Trophoblast cell (in vitro differentiated cells and primary cell): ENCODE measurements at regions not wholly inside any gene's neighbourhood (a gene's known extent, or its start where the extent isn't known, plus 50 kb on each side); places are given as distances from the start of the nearest gene placed in this dataset.
A peak's percentile ranks its signal among the peaks of the same experiment; 100 is the strongest.

ENCODE experiments used
- DNase-seq, 2 donors: peaks; one replicate each; pipeline ENCODE4 v3.0.0-alpha.2; 2016
- H2AFZ ChIP-seq: 2 replicates; pipeline ENCODE4 v1.6.1; 2013; ENCODE audit warnings: low read length, moderate library complexity, mild to moderate bottlenecking; ENCODE audit not compliant: insufficient read depth, poor library complexity
- H2AK5ac ChIP-seq: 2 replicates; pipeline ENCODE4 v1.6.1; 2013; ENCODE audit warnings: mild to moderate bottlenecking, low read length
- H2BK120ac ChIP-seq: 2 replicates; pipeline ENCODE4 v1.6.1; 2013; ENCODE audit warnings: low read length, mild to moderate bottlenecking, moderate library complexity; ENCODE audit not compliant: insufficient read depth, poor library complexity
- H2BK12ac ChIP-seq: 2 replicates; pipeline ENCODE4 v1.6.1; 2013; ENCODE audit warnings: mild to moderate bottlenecking, low read length, moderate library complexity
- H2BK5ac ChIP-seq: 2 replicates; pipeline ENCODE4 v1.6.1; 2013; ENCODE audit warnings: low read length, low read depth, moderate library complexity, mild to moderate bottlenecking; ENCODE audit not compliant: poor library complexity
- H3K14ac ChIP-seq: 2 replicates; pipeline ENCODE4 v1.6.1; 2013; ENCODE audit warnings: mild to moderate bottlenecking, low read length
- H3K18ac ChIP-seq: 2 replicates; pipeline ENCODE4 v1.6.1; 2013; ENCODE audit warnings: mild to moderate bottlenecking, low read length
- H3K23ac ChIP-seq: 2 replicates; pipeline ENCODE4 v1.6.1; 2013; ENCODE audit warnings: low read length
- H3K27ac ChIP-seq: 2 replicates; pipeline ENCODE4 v1.5.1; 2013; ENCODE audit warnings: low read depth, mild to moderate bottlenecking, inconsistent platforms, low read length, moderate library complexity
- H3K27me3 ChIP-seq: 2 replicates; pipeline ENCODE4 v1.6.1; 2013; ENCODE audit warnings: inconsistent platforms, mild to moderate bottlenecking, low read length, moderate library complexity; ENCODE audit not compliant: insufficient read depth
- H3K36me3 ChIP-seq, 2 experiments: 1 replicate in 1 of 2; 2 replicates in 1 of 2; pipeline ENCODE4 v1.6.1; 2013; ENCODE audit warnings: low read length in 2 of 2, mild to moderate bottlenecking in 2 of 2, moderate library complexity in 1 of 2; ENCODE audit not compliant: insufficient read depth in 2 of 2, control insufficient read depth in 1 of 2
- H3K4ac ChIP-seq: 2 replicates; pipeline ENCODE4 v1.6.1; 2013; ENCODE audit warnings: low read depth, mild to moderate bottlenecking, low read length, moderate library complexity
- H3K4me1 ChIP-seq, 2 experiments: 1 replicate in 1 of 2; 2 replicates in 1 of 2; pipeline ENCODE4 v1.6.1; 2013; ENCODE audit warnings: low read length in 2 of 2, mild to moderate bottlenecking in 2 of 2, moderate library complexity in 1 of 2; ENCODE audit not compliant: insufficient read depth in 2 of 2, control insufficient read depth in 1 of 2
- H3K4me2 ChIP-seq: 2 replicates; pipeline ENCODE4 v1.6.1; 2013; ENCODE audit warnings: inconsistent platforms, mild to moderate bottlenecking, low read length, moderate library complexity
- H3K4me3 ChIP-seq: 2 replicates; pipeline ENCODE4 v1.5.1; 2013; ENCODE audit warnings: mild to moderate bottlenecking, low read depth, low read length, inconsistent platforms
- H3K79me1 ChIP-seq: one replicate; pipeline ENCODE4 v1.6.1; 2013; ENCODE audit warnings: low read length
- H3K79me2 ChIP-seq: 2 replicates; pipeline ENCODE4 v1.6.1; 2013; ENCODE audit warnings: low read length, mild to moderate bottlenecking; ENCODE audit not compliant: control insufficient read depth, insufficient read depth, poor library complexity
- H3K9ac ChIP-seq: 2 replicates; pipeline ENCODE4 v1.6.1; 2013; ENCODE audit warnings: mild to moderate bottlenecking, low read length
- H3K9me3 ChIP-seq: 2 replicates; pipeline ENCODE4 v1.6.1; 2013; ENCODE audit warnings: low read depth, mild to moderate bottlenecking, control low read depth, inconsistent platforms, low read length; ENCODE audit not compliant: insufficient read depth
- H4K12ac ChIP-seq: 2 replicates; pipeline ENCODE4 v1.6.1; 2013; ENCODE audit warnings: low read depth, mild to moderate bottlenecking, low read length, moderate library complexity
- H4K8ac ChIP-seq: 2 replicates; pipeline ENCODE4 v1.6.1; 2013; ENCODE audit warnings: low read depth, mild to moderate bottlenecking, low read length, moderate library complexity
- H4K91ac ChIP-seq: one replicate; pipeline ENCODE4 v1.6.1; 2013; ENCODE audit warnings: low read depth, mild to moderate bottlenecking, low read length, moderate library complexity
- WGBS: extraction: QIAGEN DNeasy Blood & Tissue Kit; methylation state at CpG from one replicate; pipeline ENCODE4 v1.1.7; 2013; ENCODE audit warnings: missing lambda C conversion rate; ENCODE audit not compliant: insufficient read length, insufficient coverage; ENCODE audit errors: extremely low coverage; 5-methylcytosine and 5-hydroxymethylcytosine counted together

DNA sequence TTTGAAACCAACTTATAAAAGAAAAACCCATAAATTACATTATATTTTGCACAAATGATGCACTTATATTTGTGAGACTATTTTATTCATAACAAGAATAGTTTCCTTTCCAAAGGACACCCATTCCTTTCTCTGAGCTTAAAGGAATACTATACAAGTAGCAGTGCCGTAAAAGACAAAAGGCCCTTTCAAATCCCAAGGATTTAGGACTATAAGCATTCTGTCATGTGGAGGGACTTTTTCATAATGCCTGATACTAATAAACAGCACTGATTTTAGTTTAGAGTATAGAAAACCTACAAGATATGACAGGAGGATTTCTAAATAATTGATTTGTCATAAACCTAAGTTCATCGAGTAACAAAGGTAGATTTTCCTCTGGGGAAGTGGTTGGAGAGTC, 1134.2 kb upstream of the ZEB2 start:
- WGBS, result no CpG with 5 or more reads among the region's 2 CpGs
- no peak overlapping the region for H2BK12ac ChIP-seq
- H3K36me3 ChIP-seq, result no peaks in the 10 kb centered on the region
- H3K14ac ChIP-seq, result no peak overlapping the region
- no peak overlapping the region for H3K4me2 ChIP-seq
- H3K27me3 ChIP-seq, result no peaks in the 10 kb centered on the region
- H4K91ac ChIP-seq, result no peak overlapping the region
- no peak overlapping the region for H3K4ac ChIP-seq
- no peak overlapping the region for H4K12ac ChIP-seq
- no peaks in the 10 kb centered on the region for H3K9me3 ChIP-seq
- no peaks in the 10 kb centered on the region for H3K79me2 ChIP-seq
- DNase-seq, result no peak
- no peak overlapping the region for H4K8ac ChIP-seq
- H2AK5ac ChIP-seq, result no peak overlapping the region
- no peak overlapping the region for H2AFZ ChIP-seq
- no peak overlapping the region for H2BK5ac ChIP-seq
- no peak overlapping the region for H3K9ac ChIP-seq
- no peaks in the 10 kb centered on the region for H3K4me1 ChIP-seq
- no peak overlapping the region for H3K18ac ChIP-seq
- H3K27ac ChIP-seq, result no peak overlapping the region
- no peak overlapping the region for H2BK120ac ChIP-seq
- H3K23ac ChIP-seq, result no peak overlapping the region
- no peak overlapping the region for H3K4me3 ChIP-seq
- H3K79me1 ChIP-seq, result no peaks in the 10 kb centered on the region

DNA sequence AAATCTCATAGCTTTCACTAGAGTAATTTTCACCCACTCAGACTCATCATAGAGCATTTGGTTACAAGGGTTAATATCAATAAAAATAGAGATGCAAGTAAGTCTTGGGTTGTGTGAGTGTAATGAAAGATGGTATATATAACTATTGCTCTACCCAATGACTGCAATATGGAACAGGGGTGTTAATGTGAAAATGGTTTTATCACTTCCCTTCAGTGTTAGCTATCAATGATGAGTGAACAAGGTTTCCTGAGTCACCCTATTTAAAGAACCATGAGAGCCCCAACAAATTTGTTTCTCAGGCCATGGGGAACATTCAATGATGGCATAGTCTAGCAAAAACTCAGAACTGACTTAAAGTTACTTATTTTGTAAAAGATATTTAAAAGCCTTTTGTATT, 1133.6 kb upstream of the ZEB2 start:
- Histone ChIP-seq H3K4me2 (no peak overlapping the region), H3K4me1 (no peaks in the 10 kb centered on the region), H3K79me2 (no peaks in the 10 kb centered on the region), H3K36me3 (no peaks in the 10 kb centered on the region), H3K4ac (no peak overlapping the region), H3K9ac (no peak overlapping the region), H2BK12ac (no peak overlapping the region), H2AK5ac (no peak overlapping the region), H3K18ac (no peak overlapping the region), H4K8ac (no peak overlapping the region), H4K12ac (no peak overlapping the region), H3K23ac (no peak overlapping the region), H2BK5ac (no peak overlapping the region), H2AFZ (no peak overlapping the region), H3K79me1 (no peaks in the 10 kb centered on the region), H4K91ac (no peak overlapping the region), H3K27me3 (no peaks in the 10 kb centered on the region), H2BK120ac (no peak overlapping the region), H3K14ac (no peak overlapping the region), H3K27ac (no peak overlapping the region), H3K4me3 (no peak overlapping the region), H3K9me3 (no peaks in the 10 kb centered on the region)
- no peak for DNase-seq

DNA sequence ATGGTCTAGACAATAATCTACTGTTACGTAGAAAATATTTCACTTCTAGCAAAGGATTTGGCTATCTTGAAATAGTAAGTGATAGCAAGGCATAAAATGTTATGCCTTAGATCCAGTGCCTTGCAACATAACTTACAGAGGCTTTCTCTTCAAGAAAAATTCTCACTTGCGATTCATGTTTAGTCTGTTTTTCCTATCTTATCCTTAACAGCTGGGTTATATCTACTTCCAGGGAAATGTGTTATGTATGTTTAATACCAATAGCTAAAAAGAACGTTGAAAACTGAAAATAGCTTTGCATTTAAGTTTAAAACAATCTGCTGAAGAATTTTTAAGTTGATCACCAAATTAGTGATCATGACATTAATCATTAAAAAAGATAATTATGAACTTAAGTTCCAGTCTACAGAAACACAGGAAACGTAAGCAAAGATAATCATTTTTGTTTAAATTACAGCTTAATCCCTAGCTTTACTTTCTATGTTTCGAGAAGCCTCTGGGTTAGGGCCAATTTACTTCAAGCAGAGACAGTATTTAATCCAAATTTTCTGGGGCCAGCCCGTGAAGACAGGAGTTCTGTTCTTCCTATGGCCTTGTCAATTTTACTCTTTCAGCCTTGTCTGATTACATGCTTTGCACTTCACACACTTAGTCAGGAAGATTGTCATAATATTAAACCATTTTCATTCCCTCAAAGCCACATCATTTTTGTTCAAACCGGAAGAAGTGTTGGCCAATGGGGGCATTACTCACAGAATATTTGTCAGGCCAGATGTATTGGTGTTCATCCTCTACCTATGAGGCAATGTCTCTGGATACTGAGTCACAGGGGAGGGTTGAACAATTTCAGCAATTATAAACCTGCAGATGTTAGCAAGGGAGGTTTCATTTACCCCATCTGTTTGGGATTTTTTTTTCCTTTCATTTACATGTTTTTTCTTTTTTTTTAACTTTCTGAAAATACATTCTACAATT, 1132.9 kb upstream of the ZEB2 start:
- no peak overlapping the region for H3K23ac ChIP-seq
- DNase-seq, result peak; percentile 28 to 39
- H3K79me2 ChIP-seq, result no peaks in the 10 kb centered on the region
- no peaks in the 10 kb centered on the region for H3K79me1 ChIP-seq
- H2BK5ac ChIP-seq, result no peak overlapping the region
- H3K4me2 ChIP-seq, result no peak overlapping the region
- H3K4me1 ChIP-seq, result no peaks in the 10 kb centered on the region
- no peak overlapping the region for H4K91ac ChIP-seq
- no peak overlapping the region for H3K14ac ChIP-seq
- no peaks in the 10 kb centered on the region for H3K36me3 ChIP-seq
- H3K18ac ChIP-seq, result no peak overlapping the region
- H3K27ac ChIP-seq, result no peak overlapping the region
- H3K9ac ChIP-seq, result no peak overlapping the region
- no peak overlapping the region for H3K4ac ChIP-seq
- H2BK12ac ChIP-seq, result no peak overlapping the region
- no peak overlapping the region for H3K4me3 ChIP-seq
- H2BK120ac ChIP-seq, result no peak overlapping the region
- no peak overlapping the region for H2AK5ac ChIP-seq
- no peak overlapping the region for H4K12ac ChIP-seq
- WGBS, result no CpG with 5 or more reads among the region's 7 CpGs
- H4K8ac ChIP-seq, result no peak overlapping the region
- no peaks in the 10 kb centered on the region for H3K9me3 ChIP-seq
- no peak overlapping the region for H2AFZ ChIP-seq
- no peaks in the 10 kb centered on the region for H3K27me3 ChIP-seq

DNA sequence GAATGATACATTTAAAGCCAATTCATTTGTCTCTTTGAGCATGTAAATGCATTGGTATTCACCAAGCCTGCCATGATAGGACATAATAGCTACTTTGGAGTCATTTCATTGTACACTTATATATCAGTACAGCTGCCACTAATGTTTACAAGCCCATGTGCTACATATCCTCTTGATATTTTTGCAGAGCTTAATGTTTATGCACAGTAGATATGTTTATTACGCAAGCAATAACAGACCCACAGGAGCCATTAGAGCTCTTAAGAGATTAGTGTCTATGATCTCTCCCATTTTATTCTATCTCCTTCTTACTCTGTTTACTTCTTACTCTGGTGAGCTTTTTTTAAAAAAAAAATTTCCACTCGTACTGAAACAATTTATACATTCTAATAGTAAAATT, 1132.1 kb upstream of the ZEB2 start:
- no peak overlapping the region for H2BK120ac ChIP-seq
- no peak overlapping the region for H3K4me2 ChIP-seq
- no peak overlapping the region for H3K27ac ChIP-seq
- H3K79me1 ChIP-seq, result no peaks in the 10 kb centered on the region
- no peak overlapping the region for H4K8ac ChIP-seq
- no peak overlapping the region for H3K4ac ChIP-seq
- no peaks in the 10 kb centered on the region for H3K27me3 ChIP-seq
- DNase-seq, result no peak
- H3K36me3 ChIP-seq, result no peaks in the 10 kb centered on the region
- no peaks in the 10 kb centered on the region for H3K4me1 ChIP-seq
- H3K23ac ChIP-seq, result no peak overlapping the region
- H2AFZ ChIP-seq, result no peak overlapping the region
- no CpG with 5 or more reads among the region's 2 CpGs for WGBS
- H4K12ac ChIP-seq, result no peak overlapping the region
- no peaks in the 10 kb centered on the region for H3K9me3 ChIP-seq
- no peak overlapping the region for H3K18ac ChIP-seq
- no peak overlapping the region for H3K14ac ChIP-seq
- H4K91ac ChIP-seq, result no peak overlapping the region
- no peak overlapping the region for H2BK5ac ChIP-seq
- no peaks in the 10 kb centered on the region for H3K79me2 ChIP-seq
- no peak overlapping the region for H3K4me3 ChIP-seq
- no peak overlapping the region for H2AK5ac ChIP-seq
- no peak overlapping the region for H2BK12ac ChIP-seq
- no peak overlapping the region for H3K9ac ChIP-seq
